HepG2 (cell line): ENCODE measurements at regions not wholly inside any gene's neighbourhood (a gene's known extent, or its start where the extent isn't known, plus 50 kb on each side); places are given as distances from the start of the nearest gene placed in this dataset.

ENCODE experiments used
- ATAC-seq: fragments of 200-7000 bp; cut with Tn5 transposase; 3 replicates; pipeline ENCODE4 v1.9.1; 2020; ENCODE audit warnings: mild to moderate bottlenecking, moderate library complexity
- BruUV-seq: library from RNA; stranded (reverse); fragments of 400-500 nt; replicated peaks from 2 replicates; lab custom pipeline; 2021; lab: Mats Ljungman, UMichigan
- CTCF ChIA-PET: fragments of 300-600 bp; formaldehyde crosslinking; extraction: SDS; loops from one replicate; lab custom pipeline; 2021; ENCODE audit warnings: low total read pairs, inconsistent platforms, low intra/inter-chr PET ratio; lab: Yijun Ruan, JAX
- POLR2A ChIA-PET: fragments of 350-600 bp; sonication (Branson Sonifier 250); formaldehyde crosslinking; loops from one replicate; lab custom pipeline; 2020; ENCODE audit warnings: antibody characterized with exemption, inconsistent platforms; lab: Yijun Ruan, JAX
- DNase-seq: peaks from one replicate; pipeline ENCODE4 v3.0.0-alpha.2; 2015; ENCODE audit warnings: low spot score
- FAIRE-seq: peaks from 3 replicates; lab custom pipeline; 2011; peaks lifted over from hg19 to GRCh38; lab: Jason Lieb, UNC
- H2AFZ ChIP-seq: one replicate; pipeline ENCODE4 v1.6.1; 2011; ENCODE audit warnings: low read length, inconsistent platforms
- H3K27ac ChIP-seq: fragments of 300-600 bp; 3 replicates; pipeline ENCODE4 v1.8.0; 2011; ENCODE audit warnings: mixed run types, mild to moderate bottlenecking, mixed read lengths, low read length, inconsistent platforms; ENCODE audit not compliant: insufficient read depth; ENCODE audit errors: extremely low read length
- H3K27me3 ChIP-seq, 2 experiments: fragments of 200-600 bp in 1 of 2; 2 replicates in 1 of 2; 3 replicates in 1 of 2; pipeline versions ENCODE4 v1.6.0 to v1.8.0; 2011; ENCODE audit warnings: low read length in 2 of 2, mild to moderate bottlenecking in 2 of 2, moderate library complexity in 2 of 2, inconsistent platforms in 1 of 2; ENCODE audit not compliant: insufficient read depth in 2 of 2, control insufficient read depth in 1 of 2
- H3K36me3 ChIP-seq, 2 experiments: fragments of 200-600 bp in 1 of 2; replicated peaks in 1 of 2; 2 replicates in 1 of 2; 3 replicates in 1 of 2; pipeline versions ENCODE4 v1.5.1 to v1.8.0; 2011; ENCODE audit warnings: low read length in 2 of 2, inconsistent platforms in 1 of 2; ENCODE audit not compliant: insufficient read depth in 2 of 2, control insufficient read depth in 1 of 2
- H3K4me1 ChIP-seq: 2 replicates; pipeline ENCODE4 v1.5.1; 2012; ENCODE audit warnings: low read length, inconsistent platforms; ENCODE audit not compliant: insufficient read depth
- H3K4me2 ChIP-seq: 2 replicates; pipeline ENCODE4 v1.6.0; 2011; ENCODE audit warnings: low read depth, low read length, inconsistent platforms
- H3K4me3 ChIP-seq, 3 experiments: fragments of 200-600 bp in 1 of 3; sonication (generic), shearing (Covaris generic) in 1 of 3; replicated peaks in 1 of 3; 2 replicates each; pipeline ENCODE4 v1.5.1; 2011 to 2016; ENCODE audit warnings: low read length in 3 of 3, inconsistent platforms in 2 of 3, low read depth in 2 of 3, mild to moderate bottlenecking in 2 of 3, control low read depth in 1 of 3, mixed read lengths in 1 of 3; ENCODE audit not compliant: insufficient read depth in 1 of 3
- H3K79me2 ChIP-seq: one replicate; pipeline ENCODE4 v1.6.1; 2011; ENCODE audit warnings: low read length, inconsistent platforms; ENCODE audit not compliant: insufficient read depth
- H3K9ac ChIP-seq: 2 replicates; pipeline ENCODE4 v1.6.0; 2011; ENCODE audit warnings: mild to moderate bottlenecking, low read depth, low read length, inconsistent platforms; ENCODE audit not compliant: insufficient read depth
- H3K9me3 ChIP-seq: 2 replicates; pipeline ENCODE4 v1.5.1; 2012; ENCODE audit warnings: mild to moderate bottlenecking, low read length
- H4K20me1 ChIP-seq: 2 replicates; pipeline ENCODE4 v1.6.0; 2011; ENCODE audit warnings: inconsistent platforms, mild to moderate bottlenecking, low read length, moderate library complexity; ENCODE audit not compliant: insufficient read depth
- ATF7-NPFF ChIP-seq: sonication (generic); formaldehyde crosslinking; IDR thresholded peaks from 2 replicates; pipeline ENCODE4 v1.8.1; 2023; ENCODE audit warnings: mild to moderate bottlenecking, low read depth, missing genetic modification reagents, moderate library complexity
- CCAR2 ChIP-seq: fragments of 200-400 bp; formaldehyde crosslinking; optimal IDR thresholded peaks from 2 replicates; pipeline ENCODE3; 2018; ENCODE audit warnings: low read depth, mild to moderate bottlenecking, low read length, moderate library complexity
- KDM1A ChIP-seq: IDR thresholded peaks from 2 replicates; pipeline ENCODE4 v1.6.1; 2016; ENCODE audit warnings: missing compliant biosample characterization
- KDM6A ChIP-seq: IDR thresholded peaks from 2 replicates; pipeline ENCODE4 v1.6.1; 2016; ENCODE audit warnings: low read depth
- NR2C2 ChIP-seq: sonication (generic); formaldehyde crosslinking; IDR thresholded peaks from 2 replicates; pipeline ENCODE4 v1.4.0; 2020; ENCODE audit warnings: missing genetic modification reagents, mild to moderate bottlenecking, moderate library complexity, borderline replicate concordance
- RARG ChIP-seq: sonication (generic); formaldehyde crosslinking; IDR thresholded peaks from 2 replicates; pipeline ENCODE4 v1.4.0; 2020; ENCODE audit warnings: low read depth, mild to moderate bottlenecking, missing genetic modification reagents
- SAP130 ChIP-seq: IDR thresholded peaks from 2 replicates; pipeline ENCODE4 v1.6.1; 2016; ENCODE audit warnings: low read depth
- SKI ChIP-seq: fragments of 450-650 bp; IDR thresholded peaks from one replicate; pipeline ENCODE4 v1.6.1; 2018; ENCODE audit warnings: mild to moderate bottlenecking; ENCODE audit not compliant: partially characterized antibody
- STAG1 ChIP-seq: sonication (generic); formaldehyde crosslinking; IDR thresholded peaks from 2 replicates; pipeline ENCODE4 v1.4.0; 2020; ENCODE audit warnings: missing genetic modification reagents
- SUZ12 ChIP-seq: fragments of 150-350 bp; IDR thresholded peaks from 2 replicates; pipeline ENCODE4 v1.6.1; 2014; ENCODE audit warnings: low read depth, low read length
- THAP11 ChIP-seq: IDR thresholded peaks from 2 replicates; pipeline ENCODE4 v1.6.1; 2016; ENCODE audit warnings: missing biosample characterization, missing genetic modification reagents
- ZFP90 ChIP-seq: sonication (generic); formaldehyde crosslinking; IDR thresholded peaks from 2 replicates; pipeline ENCODE4 v1.8.0; 2022; ENCODE audit warnings: missing genetic modification reagents, mild to moderate bottlenecking, inconsistent platforms, borderline replicate concordance
- ZMYM4 ChIP-seq: sonication (generic); formaldehyde crosslinking; IDR thresholded peaks from 2 replicates; pipeline ENCODE4 v1.8.1; 2023; ENCODE audit warnings: mild to moderate bottlenecking, missing genetic modification reagents
- ZNF282 ChIP-seq: fragments of 450-650 bp; IDR thresholded peaks from 2 replicates; pipeline ENCODE4 v1.6.1; 2018; ENCODE audit not compliant: partially characterized antibody
- ZNF44 ChIP-seq: sonication (generic); formaldehyde crosslinking; IDR thresholded peaks from 2 replicates; pipeline ENCODE4 v1.5.1; 2020; ENCODE audit warnings: mild to moderate bottlenecking, missing genetic modification reagents
- ZNF574 ChIP-seq: sonication (generic); formaldehyde crosslinking; IDR thresholded peaks from 2 replicates; pipeline ENCODE4 v1.4.0; 2020; ENCODE audit warnings: missing genetic modification reagents
- ZNF577 ChIP-seq: sonication (generic); formaldehyde crosslinking; IDR thresholded peaks from 2 replicates; pipeline ENCODE4 v1.4.0; 2020; ENCODE audit warnings: mild to moderate bottlenecking, low read depth, missing genetic modification reagents, borderline replicate concordance
- ZNF629 ChIP-seq: sonication (generic); formaldehyde crosslinking; conservative IDR thresholded peaks from 2 replicates; pipeline ENCODE4 v1.5.0; 2020; ENCODE audit warnings: missing genetic modification reagents
- ZNF768 ChIP-seq: sonication (generic); formaldehyde crosslinking; IDR thresholded peaks from 2 replicates; pipeline ENCODE4 v1.4.0; 2020; ENCODE audit warnings: missing genetic modification reagents
- ZNF891 ChIP-seq: sonication (generic); formaldehyde crosslinking; IDR thresholded peaks from 2 replicates; pipeline ENCODE4 v1.5.0; 2020; ENCODE audit warnings: mild to moderate bottlenecking, missing genetic modification reagents
- in situ Hi-C: cut with HindIII; loops from 2 replicates; pipeline ENCODE4 v1.10.0; 2017; ENCODE audit warnings: low pct_unique_long_range_greater_than_20kb; ENCODE audit not compliant: extremely low pct_ligation_motif_present
- intact Hi-C: fragments of 100-400 bp; cut with micrococcal nuclease; formaldehyde crosslinking; loops from one replicate; pipeline ENCODE4 v1.10.0; 2022; ENCODE audit not compliant: unreplicated experiment
- TF ChIP-seq, protein P1 (sequence below): sonication (generic); formaldehyde crosslinking; conservative IDR thresholded peaks from 2 replicates; pipeline ENCODE4 v1.8.0; 2022; ENCODE audit warnings: mild to moderate bottlenecking, moderate library complexity, missing genetic modification reagents

DNA sequence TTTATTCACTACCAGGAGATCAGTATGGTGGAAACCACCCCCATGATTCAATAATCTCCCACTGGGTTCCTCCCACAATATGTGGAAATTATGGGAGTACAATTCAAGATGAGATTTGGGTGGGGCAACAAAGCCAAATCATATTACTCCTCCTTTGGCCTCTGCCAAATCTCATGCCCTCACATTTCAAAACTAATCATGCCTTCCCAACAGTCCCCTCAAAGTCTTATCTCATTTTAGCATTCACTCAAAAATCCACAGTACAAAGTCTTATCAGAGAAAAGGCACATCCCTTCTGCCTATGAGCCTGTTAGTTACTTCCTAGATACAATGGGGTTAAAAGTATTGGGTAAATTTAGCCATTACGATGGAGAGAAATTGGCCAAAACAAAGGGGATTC is 989.5 kb upstream of the CNTNAP5 start (continued):
- no peak for TF ChIP-seq ZNF574
- TF ChIP-seq, protein P1, sequence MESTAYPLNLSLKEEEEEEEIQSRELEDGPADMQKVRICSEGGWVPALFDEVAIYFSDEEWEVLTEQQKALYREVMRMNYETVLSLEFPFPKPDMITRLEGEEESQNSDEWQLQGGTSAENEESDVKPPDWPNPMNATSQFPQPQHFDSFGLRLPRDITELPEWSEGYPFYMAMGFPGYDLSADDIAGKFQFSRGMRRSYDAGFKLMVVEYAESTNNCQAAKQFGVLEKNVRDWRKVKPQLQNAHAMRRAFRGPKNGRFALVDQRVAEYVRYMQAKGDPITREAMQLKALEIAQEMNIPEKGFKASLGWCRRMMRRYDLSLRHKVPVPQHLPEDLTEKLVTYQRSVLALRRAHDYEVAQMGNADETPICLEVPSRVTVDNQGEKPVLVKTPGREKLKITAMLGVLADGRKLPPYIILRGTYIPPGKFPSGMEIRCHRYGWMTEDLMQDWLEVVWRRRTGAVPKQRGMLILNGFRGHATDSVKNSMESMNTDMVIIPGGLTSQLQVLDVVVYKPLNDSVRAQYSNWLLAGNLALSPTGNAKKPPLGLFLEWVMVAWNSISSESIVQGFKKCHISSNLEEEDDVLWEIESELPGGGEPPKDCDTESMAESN (CRISPR knock-in tag) = no peak

DNA sequence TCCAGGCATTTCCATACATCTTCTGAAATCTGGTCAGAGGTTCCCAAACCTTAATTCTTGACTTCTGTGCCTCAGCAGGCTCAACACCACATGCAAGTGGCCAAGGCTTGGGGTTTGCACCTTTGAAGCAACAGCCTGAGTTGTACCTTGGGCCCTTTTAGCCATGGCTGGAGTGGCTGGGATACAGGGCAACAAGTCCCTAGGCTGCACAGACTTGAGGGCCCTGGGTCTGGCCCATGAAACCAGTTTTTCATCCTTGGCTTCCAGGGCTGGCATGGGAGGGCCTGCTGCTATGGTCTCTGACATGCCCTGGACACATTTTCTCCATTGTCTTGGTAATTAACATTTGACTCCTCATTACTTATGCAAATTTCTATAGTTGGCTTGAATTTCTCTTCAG is 988.8 kb upstream of the CNTNAP5 start:
- ChIA-PET POLR2A (no interaction called here), CTCF (no interaction called here)
- intact Hi-C loops = no loop called here
- no peak for FAIRE-seq
- Histone ChIP-seq H2AFZ (no peak overlapping the region), H3K27me3 (no peaks in the 10 kb centered on the region), H3K9me3 (peaks cover 79% of the 10 kb centered on the region), H3K79me2 (no peaks in the 10 kb centered on the region), H3K4me1 (no peaks in the 10 kb centered on the region), H3K4me3 (no peak overlapping the region), H3K4me2 (no peak overlapping the region), H3K27ac (no peak overlapping the region), H3K9ac (no peak overlapping the region), H4K20me1 (no peaks in the 10 kb centered on the region), H3K36me3 (no peaks in the 10 kb centered on the region)
- no peak for DNase-seq
- in situ Hi-C loops = no loop called here
- no peak for ATAC-seq
- no peak for TF ChIP-seq ZNF768 (CRISPR knock-in tag)
- no peak for TF ChIP-seq THAP11
- TF ChIP-seq RARG = no peak
- TF ChIP-seq ZMYM4 (CRISPR knock-in tag) = no peak
- no peak for TF ChIP-seq ZNF891 (CRISPR knock-in tag)
- TF ChIP-seq ATF7-NPFF (CRISPR knock-in tag) = no peak
- TF ChIP-seq SAP130 = no peak
- TF ChIP-seq SKI = no peak
- TF ChIP-seq CCAR2 = no peak
- no peak for TF ChIP-seq SUZ12
- no peak for TF ChIP-seq ZNF282
- no peak for TF ChIP-seq ZNF44 (CRISPR knock-in tag)
- no peak for TF ChIP-seq KDM6A (CRISPR knock-in tag)
- no peak for TF ChIP-seq KDM1A
- TF ChIP-seq NR2C2 (CRISPR knock-in tag) = no peak
- TF ChIP-seq ZFP90 (CRISPR knock-in tag) = no peak
- TF ChIP-seq ZNF577 (CRISPR knock-in tag) = no peak
- TF ChIP-seq ZNF629 (CRISPR knock-in tag) = no peak
- TF ChIP-seq STAG1 (CRISPR knock-in tag) = no peak
- no TSS peak for BruUV-seq
